ENCODE measurements at regions not wholly inside any gene's neighbourhood (a gene's known extent, or its start where the extent isn't known, plus 50 kb on each side); places are given as distances from the start of the nearest gene placed in this dataset.

GRCh38 chr11:92550871-92551270 is 326.3 kb downstream of the FAT3 start:
- TF ChIP-seq PKNOX1 (IDR thresholded peaks at IDR 0.05) (no peak), FOXA1 (IDR thresholded peaks at IDR 0.05) (no peak), ZNF384 (IDR thresholded peaks at IDR 0.05) (no peak), BHLHE40 (IDR thresholded peaks at IDR 0.05; ENCODE audit: borderline replicate concordance) (no peak), NFRKB (IDR thresholded peaks at IDR 0.05) (no peak), SP1 (IDR thresholded peaks at IDR 0.05) (no peak), HDGF (IDR thresholded peaks at IDR 0.05; ENCODE audit: borderline replicate concordance) (no peak), TARDBP (IDR thresholded peaks at IDR 0.05) (no peak), FOXK2 (IDR thresholded peaks at IDR 0.05) (no peak), CTBP1 (IDR thresholded peaks at IDR 0.05; ENCODE audit: borderline replicate concordance) (no peak)

Measured in HEK293T (cell line).